Left ventricle myocardium superior (tissue), 1 donor: ENCODE measurements at regions not wholly inside any gene's neighbourhood (a gene's known extent, or its start where the extent isn't known, plus 50 kb on each side); places are given as distances from the start of the nearest gene placed in this dataset.

Experiments
- ATAC-seq: fragments of 200-7000 bp; cut with Tn5 transposase; one replicate; pipeline ENCODE4 v1.9.1; 2020; ENCODE audit warnings: mild to moderate bottlenecking, moderate library complexity
- DNase-seq: peaks from one replicate; pipeline ENCODE4 v3.0.0-alpha.2; 2020
- intact Hi-C: fragments of 100-400 bp; cut with micrococcal nuclease; formaldehyde crosslinking; loops from one replicate; pipeline ENCODE4 v1.11.0; 2022
- donor health status: DM: no; HTN: yes; CAD: no; lungs with severe emphysema.

- ATAC-seq, result peak; percentile 70
- intact Hi-C loops, result no loop called here
- DNase-seq, result no peak
These were observed 58.8 kb upstream of the VGLL2 start for GRCh38 chr6:117206522-117206921.

- intact Hi-C loops, result no loop called here
- ATAC-seq (peak; percentile 95), DNase-seq (peak; percentile 37)
These were observed 58.2 kb upstream of the VGLL2 start for GRCh38 chr6:117206944-117207687.

- ATAC-seq (no peak), DNase-seq (no peak)
- intact Hi-C loops, result no loop called here
These were observed 55.1 kb upstream of the VGLL2 start for GRCh38 chr6:117210279-117210678.

GRCh38 chr6:117215353-117216090 is 49.8 kb upstream of the VGLL2 start:
- ATAC-seq (no peak), DNase-seq (no peak)
- intact Hi-C loops, result no loop called here
